ENCODE measurements at regions not wholly inside any gene's neighbourhood (a gene's known extent, or its start where the extent isn't known, plus 50 kb on each side); places are given as distances from the start of the nearest gene placed in this dataset.
"Not testable (repeated sequence)": the region's sequence is repeated elsewhere in the genome, so short reads cannot be mapped to it uniquely, and the experiment has no call there.

- not testable (repeated sequence) for DNase-seq (ENCODE audit: low read depth)
Measured at GRCh38 chr5:162964144-162964543, 473.3 kb upstream of the CCNG1 start.

GRCh38 chr5:162990063-162990462 lies 447.3 kb upstream of the CCNG1 start:
- no peak for DNase-seq (ENCODE audit: low read depth)

DNA sequence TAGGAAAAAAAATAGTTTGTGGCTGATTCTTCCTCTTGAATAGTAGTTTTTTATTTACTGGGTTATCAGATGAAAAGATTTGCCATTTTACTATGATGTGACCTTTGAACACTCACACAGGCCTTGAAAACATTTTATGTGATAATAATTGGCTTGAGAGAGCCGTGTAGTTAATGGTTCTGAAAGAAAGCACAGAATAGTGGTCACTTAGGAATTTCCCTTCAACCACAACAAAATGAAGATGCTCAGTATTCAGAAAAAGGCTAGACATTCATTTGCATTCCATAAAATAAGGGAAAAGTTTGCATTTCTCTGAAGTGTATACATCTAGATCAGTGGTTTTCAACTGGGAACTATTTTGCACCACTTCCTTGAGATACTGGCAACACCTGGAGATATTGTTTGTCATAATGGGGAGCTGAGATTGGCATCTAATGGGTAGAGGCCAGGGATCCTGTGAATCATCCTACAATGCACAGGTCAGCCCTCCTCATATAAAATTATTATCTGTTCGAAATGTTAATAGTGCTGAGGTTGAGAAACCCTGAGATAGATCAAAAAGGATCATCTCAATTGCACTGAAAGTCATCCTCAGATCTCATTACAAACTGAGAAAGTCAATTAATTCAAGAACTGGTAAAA lies 446.4 kb upstream of the CCNG1 start:
- no peak for DNase-seq (ENCODE audit: low read depth)

DNA sequence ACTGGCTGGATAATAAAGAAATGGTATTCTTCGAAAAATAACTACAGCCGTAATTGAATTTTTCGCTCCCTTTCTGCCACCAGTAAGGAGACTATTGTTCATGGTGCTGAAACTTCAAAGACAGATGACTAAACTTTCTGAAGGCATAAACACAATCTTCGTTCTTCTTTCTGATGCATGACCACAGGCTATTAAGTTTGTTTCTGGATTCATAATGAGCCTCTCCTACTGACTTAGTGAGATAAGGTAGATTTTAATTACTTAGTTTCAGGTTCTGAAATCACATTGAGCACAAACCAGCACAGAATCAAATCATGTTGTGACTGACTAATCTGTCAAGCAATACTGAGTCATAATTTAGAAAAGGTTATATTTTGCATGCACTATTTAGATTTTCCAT lies 441.8 kb upstream of the CCNG1 start:
- no peak for DNase-seq (ENCODE audit: low read depth)

GRCh38 chr5:162996053-162996452 lies 441.3 kb upstream of the CCNG1 start:
- no peak for DNase-seq (ENCODE audit: low read depth)

DNA sequence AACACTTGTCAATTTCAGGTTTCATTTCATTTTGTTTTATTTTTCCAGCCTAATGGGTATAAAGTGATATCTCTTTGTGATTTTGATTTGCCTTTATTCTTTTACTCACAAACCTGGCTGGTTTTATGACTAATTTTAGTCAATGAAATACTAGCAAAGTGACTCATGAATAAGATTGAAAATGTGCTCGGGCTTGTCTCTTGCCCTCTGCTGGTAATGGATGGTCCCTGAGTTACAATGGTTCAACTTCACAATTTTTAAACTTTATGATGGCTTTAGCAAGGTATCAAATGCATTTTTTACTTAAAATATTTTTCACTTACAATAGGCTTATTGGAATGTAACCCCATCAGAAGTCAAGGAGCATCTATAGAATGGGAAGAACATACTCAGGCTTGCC lies 431.4 kb upstream of the CCNG1 start:
- DNase-seq (ENCODE audit: low read depth): no peak

DNA sequence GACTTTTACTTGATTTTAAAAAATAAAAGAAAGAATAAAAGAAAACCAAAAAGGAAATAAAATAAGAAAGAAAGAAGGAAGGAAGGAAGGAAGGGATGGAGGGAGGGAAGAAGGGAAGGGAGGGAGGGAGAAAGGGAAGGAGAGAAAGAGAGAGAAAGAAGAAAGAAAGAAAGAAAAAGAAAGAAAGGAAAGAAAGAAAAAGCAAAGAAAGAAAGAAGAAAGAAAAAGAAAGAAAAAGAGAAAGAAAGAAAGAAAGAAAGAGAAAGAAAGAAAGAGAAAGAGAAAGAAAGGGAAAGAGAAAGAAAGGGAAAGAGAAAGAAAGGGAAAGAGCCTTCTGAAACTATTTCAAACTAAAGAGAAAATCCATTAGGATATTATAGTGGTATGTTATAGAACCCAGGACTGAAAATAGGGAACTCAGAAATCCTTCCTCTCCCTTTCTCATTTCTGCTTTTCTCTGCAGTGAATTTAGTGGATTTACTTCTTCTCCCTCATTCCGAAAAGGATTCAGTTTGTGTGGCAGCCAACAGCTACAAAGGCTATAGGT lies 414.7 kb upstream of the CCNG1 start:
- DNase-seq (ENCODE audit: low read depth): no peak

DNA sequence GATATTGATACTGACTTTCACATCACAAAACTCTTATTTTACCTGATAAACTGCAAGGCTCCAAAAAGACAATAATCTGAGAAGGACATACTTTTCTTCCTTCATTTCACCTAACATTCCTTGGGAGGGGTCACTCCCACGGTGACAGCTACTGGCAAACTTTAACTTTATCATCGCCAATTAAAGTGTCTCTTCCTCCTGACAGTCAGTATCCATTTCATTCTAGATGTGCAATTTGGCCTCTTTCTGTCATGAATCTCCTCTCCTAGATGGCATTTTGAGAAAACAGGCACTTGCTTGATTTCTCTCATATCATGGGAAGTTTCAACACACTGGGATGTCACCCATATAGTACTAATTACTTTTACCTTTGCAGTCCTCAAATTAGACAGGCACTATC lies 413.5 kb upstream of the CCNG1 start:
- no peak for DNase-seq (ENCODE audit: low read depth)

GRCh38 chr5:163024936-163025335 lies 412.5 kb upstream of the CCNG1 start:
- no peak for DNase-seq (ENCODE audit: low read depth)

DNA sequence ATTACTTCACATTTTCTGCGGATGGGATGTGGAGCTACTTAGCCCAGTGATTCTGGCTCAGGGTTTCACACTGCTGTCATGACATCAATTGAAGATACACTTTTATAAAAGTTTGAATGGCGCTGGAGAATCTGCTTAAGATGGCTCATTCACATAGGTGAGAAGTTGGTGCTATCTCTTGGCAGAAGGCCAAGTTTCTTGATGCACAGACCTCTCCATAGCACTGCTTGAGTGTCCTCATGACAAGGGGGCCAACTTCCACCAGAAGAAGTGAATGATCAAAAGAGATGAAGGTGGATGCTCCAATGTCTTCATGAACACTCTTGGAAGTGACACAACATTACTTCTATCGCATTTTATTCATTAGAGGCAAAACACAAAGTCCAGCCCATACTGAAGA lies 403.7 kb upstream of the CCNG1 start:
- no peak for DNase-seq (ENCODE audit: low read depth)

DNA sequence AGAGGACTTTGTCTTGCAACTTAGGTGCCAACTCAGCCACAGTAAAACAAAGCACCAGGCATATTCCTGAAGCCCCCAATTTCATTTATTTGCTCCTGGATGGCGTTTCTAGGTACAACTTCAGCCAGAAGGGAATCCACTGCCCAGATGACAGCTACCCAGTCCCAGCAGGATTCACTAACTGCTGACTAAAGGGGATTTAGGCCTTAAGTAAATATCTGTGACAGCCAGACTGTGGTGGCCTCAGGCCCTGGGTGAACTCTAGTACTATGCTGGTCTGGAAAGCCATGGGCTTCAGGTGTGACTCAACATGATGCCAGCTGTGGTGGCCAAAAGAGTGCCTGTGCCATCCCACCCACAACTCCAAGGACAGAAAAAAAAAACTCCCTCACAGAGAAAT lies 396.1 kb upstream of the CCNG1 start:
- DNase-seq (ENCODE audit: low read depth): no peak

DNA sequence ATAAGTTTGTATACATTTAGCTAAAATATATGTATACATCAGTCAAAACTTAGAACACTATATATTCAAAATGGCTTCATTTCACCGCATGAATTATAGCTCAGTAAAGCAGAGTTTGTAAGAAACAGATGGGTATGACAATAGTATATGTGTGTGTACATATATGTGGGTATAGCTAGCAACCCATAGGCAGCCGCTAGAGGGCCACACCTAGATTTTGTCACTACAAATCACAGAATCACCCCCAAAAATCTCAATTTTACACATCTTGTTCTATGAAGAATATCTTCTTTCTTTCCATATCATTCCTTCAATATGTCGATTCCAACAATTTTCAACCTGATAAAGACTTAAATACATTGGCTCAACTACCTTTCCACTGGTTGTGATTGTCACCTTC lies 357.8 kb upstream of the CCNG1 start:
- no peak for DNase-seq (ENCODE audit: low read depth)

GRCh38 chr5:163089230-163089629 lies 348.2 kb upstream of the CCNG1 start:
- no peak for DNase-seq (ENCODE audit: low read depth)

DNA sequence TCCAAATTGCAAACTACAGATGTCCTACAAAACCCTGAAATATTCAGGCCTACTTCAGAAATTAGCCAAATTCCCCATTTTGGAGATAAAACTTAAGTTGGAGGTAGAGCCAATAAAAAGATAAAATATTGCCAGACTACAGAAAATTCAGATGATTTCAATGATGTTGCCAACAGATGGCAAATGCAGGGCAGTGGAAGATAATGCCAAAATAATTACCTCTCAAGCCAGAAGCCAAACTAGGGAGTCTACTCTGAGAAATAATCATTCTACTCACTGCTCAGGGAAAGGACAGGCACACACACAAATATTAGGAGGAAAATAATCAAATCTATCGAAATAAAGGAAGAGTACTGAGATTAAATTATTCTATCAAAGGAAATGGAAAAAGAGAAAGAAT lies 347.5 kb upstream of the CCNG1 start:
- no peak for DNase-seq (ENCODE audit: low read depth)

- DNase-seq (ENCODE audit: low read depth): no peak
Measured at GRCh38 chr5:163094492-163095180, 342.8 kb upstream of the CCNG1 start.

DNA sequence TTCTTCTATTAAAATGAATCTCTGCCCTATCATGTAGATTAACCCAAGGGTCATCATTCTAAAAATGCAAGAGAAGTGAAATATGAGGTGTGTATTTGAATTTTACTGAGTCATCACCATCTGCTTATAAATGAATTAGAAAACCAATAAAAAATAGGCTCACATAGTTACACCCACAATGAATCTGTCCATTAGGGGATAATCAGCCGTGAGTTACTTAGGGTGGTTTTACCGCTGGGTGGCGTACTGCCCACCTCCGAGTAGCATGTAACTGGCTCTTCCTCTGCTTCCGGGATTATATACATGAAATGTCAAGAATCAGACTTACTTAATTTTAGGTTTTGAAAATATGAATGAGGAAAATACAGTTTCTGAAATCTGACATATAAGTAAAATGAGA lies 332.9 kb upstream of the CCNG1 start:
- DNase-seq (ENCODE audit: low read depth): no peak

GRCh38 chr5:163105456-163105855 lies 331.9 kb upstream of the CCNG1 start:
- no peak for DNase-seq (ENCODE audit: low read depth)

- DNase-seq (ENCODE audit: low read depth): no peak
Measured at GRCh38 chr5:163106098-163106497, 331.3 kb upstream of the CCNG1 start.

GRCh38 chr5:163108351-163108750 lies 329.0 kb upstream of the CCNG1 start:
- no peak for DNase-seq (ENCODE audit: low read depth)

- DNase-seq (ENCODE audit: low read depth): no peak
Measured at GRCh38 chr5:163115011-163115410, 322.4 kb upstream of the CCNG1 start.

DNA sequence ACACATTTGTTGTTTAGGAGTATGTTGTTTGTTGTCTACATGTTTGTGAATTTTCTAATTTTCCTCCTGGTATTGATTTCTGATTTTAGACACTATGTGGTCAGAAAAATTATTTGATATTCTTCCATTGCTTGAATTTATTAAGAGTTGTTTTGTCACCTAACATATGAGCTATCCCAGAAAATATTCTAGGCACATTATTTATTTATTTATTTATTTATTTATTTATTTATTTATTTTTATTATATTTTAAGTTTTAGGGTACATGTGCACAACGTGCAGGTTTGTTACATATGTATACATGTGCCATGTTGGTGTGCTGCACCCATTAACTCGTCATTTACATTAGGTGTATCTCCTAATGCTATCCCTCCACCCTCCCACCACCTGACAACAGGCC lies 320.8 kb upstream of the CCNG1 start:
- DNase-seq (ENCODE audit: low read depth): not testable (repeated sequence)

DNA sequence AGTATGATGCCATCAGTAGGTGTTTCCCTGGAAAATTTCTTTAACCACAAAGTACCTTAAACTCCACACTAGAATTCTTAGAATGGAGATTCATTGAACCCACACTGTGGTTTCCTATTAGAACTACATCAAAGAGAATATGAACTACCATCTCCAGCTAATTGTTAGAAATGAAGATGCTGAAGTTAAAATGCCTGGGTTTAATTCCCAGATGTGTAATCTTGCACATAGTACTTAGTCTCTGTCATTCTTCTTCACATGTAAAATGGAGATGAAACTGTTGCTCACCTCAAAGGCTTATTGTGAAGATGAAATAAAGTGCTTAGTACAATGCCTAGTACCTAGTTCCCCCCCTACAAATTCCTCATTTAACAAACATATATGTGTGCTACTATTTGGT lies 303.3 kb upstream of the CCNG1 start:
- no peak for DNase-seq (ENCODE audit: low read depth)

DNA sequence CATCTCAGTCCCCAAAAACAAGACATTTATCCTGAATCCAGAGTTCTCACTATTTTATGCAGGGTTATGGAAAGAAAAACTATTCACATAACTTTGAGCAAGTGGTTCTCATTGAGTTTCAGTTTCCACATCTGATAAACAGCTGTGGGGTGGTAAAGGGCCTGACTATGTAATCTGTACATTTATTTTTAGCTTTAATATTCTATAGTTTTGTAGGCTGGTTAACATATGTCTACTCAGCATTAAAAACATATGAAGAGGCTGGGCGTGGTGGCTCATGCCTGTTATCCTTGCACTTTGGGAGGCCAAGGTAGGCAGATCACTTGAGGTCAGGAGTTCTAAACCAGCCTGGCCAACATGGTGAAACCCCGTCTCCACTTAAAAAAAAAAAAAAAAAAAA lies 301.5 kb upstream of the CCNG1 start:
- DNase-seq (ENCODE audit: low read depth): no peak

DNA sequence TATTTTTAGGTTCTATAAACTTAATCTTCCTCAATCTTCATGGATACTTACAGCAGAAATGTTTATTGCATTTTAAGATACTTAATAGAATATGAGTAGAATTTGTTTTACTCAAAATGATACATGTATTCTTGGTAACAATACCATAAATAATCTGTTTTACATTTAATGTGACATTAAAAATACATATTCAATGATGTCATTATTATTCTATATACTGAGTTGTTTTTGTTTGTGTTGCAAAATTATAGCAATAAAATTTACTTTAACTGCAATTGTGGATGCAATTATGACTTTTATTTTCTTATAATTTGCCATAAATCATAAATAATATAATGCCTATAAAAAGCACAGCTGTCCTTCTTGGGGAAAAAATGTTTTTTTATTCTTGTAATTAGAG lies 275.9 kb upstream of the CCNG1 start:
- DNase-seq (ENCODE audit: low read depth): no peak

All from activated T-cell treated with anti-CD3 and anti-CD28 coated beads for 1 hour (primary cell).